ENCODE measurements at regions not wholly inside any gene's neighbourhood (a gene's known extent, or its start where the extent isn't known, plus 50 kb on each side); places are given as distances from the start of the nearest gene placed in this dataset.
"Not testable (repeated sequence)": the region's sequence is repeated elsewhere in the genome, so short reads cannot be mapped to it uniquely, and the experiment has no call there.

DNA sequence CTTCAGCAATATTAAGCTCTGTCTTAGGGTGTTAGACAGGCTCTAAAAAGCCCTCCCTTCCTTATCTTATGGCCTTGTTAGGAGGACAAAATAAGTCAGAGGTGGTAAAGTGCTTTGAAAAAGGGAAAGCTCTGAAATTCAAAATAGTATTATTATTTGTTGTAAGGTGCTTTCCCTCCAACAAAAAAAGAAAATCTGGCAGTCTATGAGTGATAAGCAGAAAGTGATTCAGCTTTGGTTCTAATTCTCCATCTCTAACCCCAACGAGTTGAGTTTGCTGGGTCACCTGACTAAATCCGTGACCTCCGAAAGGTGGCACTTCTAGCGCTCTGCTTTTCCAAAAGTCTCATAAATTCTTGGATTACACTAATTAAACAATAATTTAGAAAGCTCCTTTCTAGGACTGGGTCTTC is 305.1 kb downstream of the BCL2L11 start:
- TF ChIP-seq, protein P1, sequence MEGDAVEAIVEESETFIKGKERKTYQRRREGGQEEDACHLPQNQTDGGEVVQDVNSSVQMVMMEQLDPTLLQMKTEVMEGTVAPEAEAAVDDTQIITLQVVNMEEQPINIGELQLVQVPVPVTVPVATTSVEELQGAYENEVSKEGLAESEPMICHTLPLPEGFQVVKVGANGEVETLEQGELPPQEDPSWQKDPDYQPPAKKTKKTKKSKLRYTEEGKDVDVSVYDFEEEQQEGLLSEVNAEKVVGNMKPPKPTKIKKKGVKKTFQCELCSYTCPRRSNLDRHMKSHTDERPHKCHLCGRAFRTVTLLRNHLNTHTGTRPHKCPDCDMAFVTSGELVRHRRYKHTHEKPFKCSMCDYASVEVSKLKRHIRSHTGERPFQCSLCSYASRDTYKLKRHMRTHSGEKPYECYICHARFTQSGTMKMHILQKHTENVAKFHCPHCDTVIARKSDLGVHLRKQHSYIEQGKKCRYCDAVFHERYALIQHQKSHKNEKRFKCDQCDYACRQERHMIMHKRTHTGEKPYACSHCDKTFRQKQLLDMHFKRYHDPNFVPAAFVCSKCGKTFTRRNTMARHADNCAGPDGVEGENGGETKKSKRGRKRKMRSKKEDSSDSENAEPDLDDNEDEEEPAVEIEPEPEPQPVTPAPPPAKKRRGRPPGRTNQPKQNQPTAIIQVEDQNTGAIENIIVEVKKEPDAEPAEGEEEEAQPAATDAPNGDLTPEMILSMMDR (IDR thresholded peaks at IDR 0.05), result not testable (repeated sequence)
- TF ChIP-seq POLR2A (IDR thresholded peaks at IDR 0.05), result not testable (repeated sequence)

All from esophagus squamous epithelium (tissue), 4 donors.